ENCODE measurements at regions not wholly inside any gene's neighbourhood (a gene's known extent, or its start where the extent isn't known, plus 50 kb on each side); places are given as distances from the start of the nearest gene placed in this dataset.

DNA sequence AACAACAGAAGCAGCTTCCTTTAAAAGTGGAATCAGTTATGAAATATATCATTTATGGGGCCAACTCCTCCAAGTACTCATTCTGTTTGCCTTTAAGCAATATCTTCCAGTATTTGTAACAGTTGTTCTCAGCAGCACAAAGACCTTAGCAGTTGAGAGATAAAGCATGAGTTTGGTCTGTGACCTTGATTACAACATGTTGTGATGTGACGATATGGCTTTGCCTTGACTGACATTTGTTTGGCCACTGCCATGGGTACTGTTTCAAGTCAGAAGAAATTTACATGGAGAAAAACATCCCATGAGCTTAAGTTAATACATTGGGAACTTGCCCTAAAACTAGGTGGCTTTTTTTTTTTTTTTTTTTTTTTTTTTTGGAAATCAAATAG is 175.1 kb upstream of the KBTBD8 start:
- no peak for DNase-seq (ENCODE audit: extremely low spot score)
- CTCF ChIA-PET: interaction anchor here (0.6 to 1.7 kb wide), 5 partner anchors 20 to 570 kb away, joined by 3 to 5 read pairs (median 3); no protein-coding TSS in a partner anchor
- TF ChIP-seq HDGF (IDR thresholded peaks at IDR 0.05; ENCODE audit: borderline replicate concordance) (no peak), ELF4 (IDR thresholded peaks at IDR 0.05) (no peak), SP1 (IDR thresholded peaks at IDR 0.05) (no peak), FOXK2 (IDR thresholded peaks at IDR 0.05) (no peak), CTBP1 (IDR thresholded peaks at IDR 0.05; ENCODE audit: borderline replicate concordance) (no peak), FOXA1 (IDR thresholded peaks at IDR 0.05) (no peak), FOXM1 (IDR thresholded peaks at IDR 0.05; ENCODE audit: borderline replicate concordance) (no peak), ARNT (IDR thresholded peaks at IDR 0.05) (no peak), LEF1 (IDR thresholded peaks at IDR 0.05; ENCODE audit: borderline replicate concordance) (no peak), BHLHE40 (IDR thresholded peaks at IDR 0.05; ENCODE audit: borderline replicate concordance) (no peak), SUZ12 (IDR thresholded peaks at IDR 0.05) (no peak)
- TF ChIP-seq, protein P1, sequence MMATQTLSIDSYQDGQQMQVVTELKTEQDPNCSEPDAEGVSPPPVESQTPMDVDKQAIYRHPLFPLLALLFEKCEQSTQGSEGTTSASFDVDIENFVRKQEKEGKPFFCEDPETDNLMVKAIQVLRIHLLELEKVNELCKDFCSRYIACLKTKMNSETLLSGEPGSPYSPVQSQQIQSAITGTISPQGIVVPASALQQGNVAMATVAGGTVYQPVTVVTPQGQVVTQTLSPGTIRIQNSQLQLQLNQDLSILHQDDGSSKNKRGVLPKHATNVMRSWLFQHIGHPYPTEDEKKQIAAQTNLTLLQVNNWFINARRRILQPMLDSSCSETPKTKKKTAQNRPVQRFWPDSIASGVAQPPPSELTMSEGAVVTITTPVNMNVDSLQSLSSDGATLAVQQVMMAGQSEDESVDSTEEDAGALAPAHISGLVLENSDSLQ (IDR thresholded peaks at IDR 0.05): no peak
- POLR2A ChIA-PET: no interaction called here

DNA sequence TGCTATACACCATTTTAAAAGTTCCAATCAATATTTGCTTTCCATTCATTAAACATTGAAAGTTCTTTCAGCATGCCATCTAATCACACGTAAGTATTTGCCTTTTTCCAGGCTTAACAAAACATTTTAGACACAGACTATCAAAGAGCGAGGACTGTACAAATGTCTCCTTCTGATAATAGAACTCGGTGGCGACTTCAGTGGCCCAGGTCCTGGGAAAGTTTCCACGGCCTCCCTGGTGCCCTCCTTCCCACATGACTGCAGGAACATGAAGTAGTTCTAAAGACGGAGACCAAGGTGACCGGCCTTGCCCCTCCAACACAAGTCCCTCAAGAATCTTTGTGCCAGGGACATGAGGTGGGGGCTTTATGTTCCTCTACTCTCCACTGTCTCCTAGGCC is 174.6 kb upstream of the KBTBD8 start:
- ChIA-PET POLR2A (no interaction called here), CTCF (no interaction called here)
- TF ChIP-seq ARNT (IDR thresholded peaks at IDR 0.05) (no peak), HDGF (IDR thresholded peaks at IDR 0.05; ENCODE audit: borderline replicate concordance) (no peak), BHLHE40 (IDR thresholded peaks at IDR 0.05; ENCODE audit: borderline replicate concordance) (no peak), TARDBP (IDR thresholded peaks at IDR 0.05) (no peak), FOXA1 (IDR thresholded peaks at IDR 0.05) (no peak), L3MBTL2 (conservative IDR thresholded peaks at IDR 0.05) (no peak), ZNF384 (IDR thresholded peaks at IDR 0.05) (no peak), SP1 (IDR thresholded peaks at IDR 0.05) (no peak), LEF1 (IDR thresholded peaks at IDR 0.05; ENCODE audit: borderline replicate concordance) (no peak), NFRKB (IDR thresholded peaks at IDR 0.05) (no peak), SUZ12 (IDR thresholded peaks at IDR 0.05) (no peak), FOXK2 (IDR thresholded peaks at IDR 0.05) (no peak), FOXM1 (IDR thresholded peaks at IDR 0.05; ENCODE audit: borderline replicate concordance) (no peak), CTBP1 (IDR thresholded peaks at IDR 0.05; ENCODE audit: borderline replicate concordance) (no peak)
- TF ChIP-seq, protein P1 (IDR thresholded peaks at IDR 0.05): no peak
- DNase-seq (ENCODE audit: extremely low spot score): no peak

DNA sequence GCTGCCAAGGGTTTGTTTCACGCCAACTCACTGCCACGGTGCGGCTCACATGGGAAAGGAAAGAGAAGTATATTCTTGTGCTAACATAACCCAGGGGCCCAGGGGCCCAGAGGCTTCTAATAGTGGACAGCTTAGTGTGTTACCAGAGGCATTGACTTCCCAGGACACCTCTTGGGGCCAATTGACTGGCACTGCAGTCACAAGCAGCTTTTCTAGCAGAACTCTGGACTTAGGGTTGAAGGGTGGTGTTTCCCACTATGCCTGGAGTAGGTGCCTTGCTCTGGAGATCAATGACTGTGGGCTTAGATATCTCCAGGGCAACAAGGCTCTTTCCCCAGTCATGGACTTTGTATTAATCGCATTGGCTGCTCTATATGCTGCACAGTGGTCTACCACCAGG is 172.7 kb upstream of the KBTBD8 start:
- ChIA-PET CTCF (no interaction called here), POLR2A (no interaction called here)
- TF ChIP-seq HDGF (IDR thresholded peaks at IDR 0.05; ENCODE audit: borderline replicate concordance): no peak
- no peak for TF ChIP-seq L3MBTL2 (conservative IDR thresholded peaks at IDR 0.05)
- no peak for TF ChIP-seq TARDBP (IDR thresholded peaks at IDR 0.05)
- DNase-seq (ENCODE audit: extremely low spot score): no peak

DNA sequence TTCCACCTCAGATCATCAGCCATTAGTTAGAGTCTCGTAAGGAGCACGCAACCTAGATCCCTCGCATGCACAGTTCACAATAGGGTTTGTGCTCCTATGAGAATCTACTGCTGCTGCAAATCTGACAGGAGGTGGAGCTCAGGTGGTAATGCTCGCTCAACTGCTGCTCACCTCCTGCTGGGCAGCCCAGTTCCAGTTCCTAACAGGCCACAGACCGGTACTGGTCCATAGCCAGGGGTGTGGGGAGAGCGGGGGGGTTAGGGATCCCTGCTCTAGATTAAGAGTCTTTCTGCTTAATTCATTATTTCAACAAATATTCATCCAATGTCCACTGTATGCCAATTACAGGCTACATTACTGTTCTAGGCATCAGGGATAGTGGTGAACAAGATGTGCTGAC is 170.4 kb upstream of the KBTBD8 start:
- TF ChIP-seq SUZ12 (IDR thresholded peaks at IDR 0.05): no peak
- TF ChIP-seq ELF4 (IDR thresholded peaks at IDR 0.05): no peak
- TF ChIP-seq FOXK2 (IDR thresholded peaks at IDR 0.05): no peak
- TF ChIP-seq LEF1 (IDR thresholded peaks at IDR 0.05; ENCODE audit: borderline replicate concordance): no peak
- TF ChIP-seq, protein P1 (IDR thresholded peaks at IDR 0.05): no peak
- no peak for TF ChIP-seq CTBP1 (IDR thresholded peaks at IDR 0.05; ENCODE audit: borderline replicate concordance)
- TF ChIP-seq SP1 (IDR thresholded peaks at IDR 0.05): no peak
- TF ChIP-seq NFRKB (IDR thresholded peaks at IDR 0.05): no peak
- no peak for TF ChIP-seq HDGF (IDR thresholded peaks at IDR 0.05; ENCODE audit: borderline replicate concordance)
- no peak for TF ChIP-seq ARNT (IDR thresholded peaks at IDR 0.05)
- no peak for TF ChIP-seq L3MBTL2 (conservative IDR thresholded peaks at IDR 0.05)
- no peak for TF ChIP-seq TARDBP (IDR thresholded peaks at IDR 0.05)
- TF ChIP-seq FOXM1 (IDR thresholded peaks at IDR 0.05; ENCODE audit: borderline replicate concordance): no peak
- ChIA-PET CTCF (interaction anchor here (0.7 kb wide), 1 partner anchor 11 kb away, joined by 3 read pairs; no protein-coding TSS in a partner anchor), POLR2A (no interaction called here)
- no peak for DNase-seq (ENCODE audit: extremely low spot score)

DNA sequence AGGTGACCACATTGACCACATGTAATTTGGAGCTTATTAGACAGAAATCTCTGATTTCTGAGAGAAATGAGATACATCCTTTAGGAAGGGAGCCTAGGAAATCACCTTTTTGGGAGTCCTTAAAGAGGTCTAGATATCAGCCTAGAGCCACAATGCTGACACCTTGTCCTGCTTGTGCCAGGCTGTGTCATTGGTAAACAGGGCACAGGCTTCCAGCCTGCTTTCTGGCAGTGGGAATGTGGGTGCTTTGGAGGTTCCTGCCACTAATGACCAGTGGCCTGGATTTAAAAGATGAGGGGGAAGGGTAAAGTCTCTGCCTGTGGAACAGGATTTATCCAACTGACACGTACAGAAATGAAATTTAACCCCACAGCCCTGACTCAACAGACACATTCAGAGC is 169.8 kb upstream of the KBTBD8 start:
- POLR2A ChIA-PET: no interaction called here
- CTCF ChIA-PET: interaction anchor here (0.7 kb wide), 1 partner anchor 12 kb away, joined by 3 read pairs; no protein-coding TSS in a partner anchor
- TF ChIP-seq FOXM1 (IDR thresholded peaks at IDR 0.05; ENCODE audit: borderline replicate concordance): no peak
- no peak for TF ChIP-seq TARDBP (IDR thresholded peaks at IDR 0.05)
- TF ChIP-seq SP1 (IDR thresholded peaks at IDR 0.05): no peak
- no peak for TF ChIP-seq HDGF (IDR thresholded peaks at IDR 0.05; ENCODE audit: borderline replicate concordance)
- no peak for TF ChIP-seq ARNT (IDR thresholded peaks at IDR 0.05)
- no peak for TF ChIP-seq ELF4 (IDR thresholded peaks at IDR 0.05)
- TF ChIP-seq NFRKB (IDR thresholded peaks at IDR 0.05): no peak
- TF ChIP-seq CTBP1 (IDR thresholded peaks at IDR 0.05; ENCODE audit: borderline replicate concordance): no peak
- no peak for TF ChIP-seq SUZ12 (IDR thresholded peaks at IDR 0.05)
- TF ChIP-seq LEF1 (IDR thresholded peaks at IDR 0.05; ENCODE audit: borderline replicate concordance): no peak
- TF ChIP-seq, protein P1 (IDR thresholded peaks at IDR 0.05): no peak
- no peak for TF ChIP-seq L3MBTL2 (conservative IDR thresholded peaks at IDR 0.05)
- TF ChIP-seq FOXK2 (IDR thresholded peaks at IDR 0.05): no peak
- no peak for TF ChIP-seq FOXA1 (IDR thresholded peaks at IDR 0.05)
- TF ChIP-seq ZNF384 (IDR thresholded peaks at IDR 0.05): no peak
- TF ChIP-seq BHLHE40 (IDR thresholded peaks at IDR 0.05; ENCODE audit: borderline replicate concordance): no peak
- no peak for DNase-seq (ENCODE audit: extremely low spot score)
